ENCODE measurements at regions not wholly inside any gene's neighbourhood (a gene's known extent, or its start where the extent isn't known, plus 50 kb on each side); places are given as distances from the start of the nearest gene placed in this dataset.

GRCh38 chr7:124489082-124489819 lies 276.3 kb downstream of the GPR37 start:
- no peak for DNase-seq

- no peak for DNase-seq
These were observed 283.4 kb downstream of the GPR37 start for GRCh38 chr7:124482229-124482628.

- no peak for DNase-seq
These were observed 284.7 kb downstream of the GPR37 start for GRCh38 chr7:124480821-124481290.

GRCh38 chr7:124480036-124480820 lies 285.4 kb downstream of the GPR37 start:
- DNase-seq, result no peak

GRCh38 chr7:124462249-124462648 lies 303.3 kb downstream of the GPR37 start:
- no peak for DNase-seq

- no peak for DNase-seq
These were observed 305.0 kb downstream of the GPR37 start for GRCh38 chr7:124460555-124460954.

GRCh38 chr7:124460056-124460450 lies 305.5 kb downstream of the GPR37 start:
- no peak for DNase-seq

- DNase-seq, result no peak
These were observed 306.2 kb downstream of the GPR37 start for GRCh38 chr7:124459101-124460055.

GRCh38 chr7:124457841-124458240 lies 307.8 kb downstream of the GPR37 start:
- no peak for DNase-seq

GRCh38 chr7:124456286-124456685 lies 309.3 kb downstream of the GPR37 start:
- no peak for DNase-seq

GRCh38 chr7:124452186-124452585 lies 313.4 kb downstream of the GPR37 start:
- DNase-seq, result no peak

- no peak for DNase-seq
These were observed 315.7 kb downstream of the GPR37 start for GRCh38 chr7:124449896-124450295.

- no peak for DNase-seq
These were observed 320.7 kb downstream of the GPR37 start for GRCh38 chr7:124444696-124445480.

GRCh38 chr7:124443762-124444161 lies 321.8 kb downstream of the GPR37 start:
- DNase-seq, result no peak

GRCh38 chr7:124440081-124440480 lies 325.5 kb downstream of the GPR37 start:
- DNase-seq, result no peak

- no peak for DNase-seq
These were observed 333.5 kb downstream of the GPR37 start for GRCh38 chr7:124432009-124432578.

GRCh38 chr7:124429923-124430322 lies 335.7 kb downstream of the GPR37 start:
- no peak for DNase-seq

GRCh38 chr7:124428781-124429180 lies 336.8 kb downstream of the GPR37 start:
- no peak for DNase-seq

GRCh38 chr7:124426621-124427020 lies 339.0 kb downstream of the GPR37 start:
- no peak for DNase-seq

GRCh38 chr7:124423863-124424262 lies 341.7 kb downstream of the GPR37 start:
- no peak for DNase-seq

GRCh38 chr7:124422081-124422480 lies 343.5 kb downstream of the GPR37 start:
- DNase-seq, result no peak

GRCh38 chr7:124420367-124420766 lies 345.2 kb downstream of the GPR37 start:
- no peak for DNase-seq

Measured in activated CD4-positive, alpha-beta T cell treated with anti-CD3 and anti-CD28 coated beads for 48 hours (primary cell).